ENCODE measurements at regions not wholly inside any gene's neighbourhood (a gene's known extent, or its start where the extent isn't known, plus 50 kb on each side); places are given as distances from the start of the nearest gene placed in this dataset.

- TF ChIP-seq JUN (IDR thresholded peaks at IDR 0.05; ENCODE audit: borderline replicate concordance, low read depth, low read length): no peak
- TF ChIP-seq JUN (CRISPR knock-in tag; IDR thresholded peaks at IDR 0.05; ENCODE audit: borderline replicate concordance): no peak
- TF ChIP-seq ZNF12 (CRISPR knock-in tag; IDR thresholded peaks at IDR 0.05): no peak
Measured at GRCh38 chr1:190835658-190836057, 358.0 kb upstream of the BRINP3 start.
